Stimulated activated CD8-positive, alpha-beta memory T cell treated with anti-CD3 and anti-CD28 coated beads, Interleukin-12 subunit alpha, Interleukin-12 subunit beta, amount 100 ng/mL, for 1 hour (primary cell): ENCODE measurements at regions not wholly inside any gene's neighbourhood (a gene's known extent, or its start where the extent isn't known, plus 50 kb on each side); places are given as distances from the start of the nearest gene placed in this dataset.
"Not testable (repeated sequence)": the region's sequence is repeated elsewhere in the genome, so short reads cannot be mapped to it uniquely, and the experiment has no call there.

Source experiments
- DNase-seq: peaks from one replicate; pipeline ENCODE4 v3.0.0-alpha.2; 2020; ENCODE audit warnings: low read depth

GRCh38 chr6:44036699-44037101 lies 90.6 kb downstream of the MRPL14 start:
- DNase-seq: no peak

- DNase-seq: no peak
These were observed 91.1 kb downstream of the MRPL14 start for GRCh38 chr6:44036196-44036595.

GRCh38 chr6:44035621-44036020 lies 91.6 kb downstream of the MRPL14 start:
- no peak for DNase-seq

GRCh38 chr6:44034931-44035345 lies 92.3 kb downstream of the MRPL14 start:
- DNase-seq: no peak

GRCh38 chr6:44034391-44034861 lies 92.8 kb downstream of the MRPL14 start:
- no peak for DNase-seq

- no peak for DNase-seq
These were observed 96.3 kb downstream of the MRPL14 start for GRCh38 chr6:44030812-44031454.

GRCh38 chr6:44029444-44030185 lies 97.6 kb downstream of the MRPL14 start:
- no peak for DNase-seq

- no peak for DNase-seq
These were observed 98.4 kb downstream of the MRPL14 start for GRCh38 chr6:44028789-44029310.

GRCh38 chr6:44025226-44025625 lies 102.0 kb downstream of the MRPL14 start:
- no peak for DNase-seq

GRCh38 chr6:44024574-44025219 lies 102.6 kb downstream of the MRPL14 start:
- no peak for DNase-seq

GRCh38 chr6:44023586-44024454 lies 103.4 kb downstream of the MRPL14 start:
- no peak for DNase-seq

- DNase-seq: no peak
These were observed 104.4 kb downstream of the MRPL14 start for GRCh38 chr6:44022671-44023352.

- no peak for DNase-seq
These were observed 105.0 kb downstream of the MRPL14 start for GRCh38 chr6:44022296-44022661.

GRCh38 chr6:44021589-44022295 lies 105.5 kb downstream of the MRPL14 start:
- DNase-seq: no peak

- DNase-seq: no peak
These were observed 106.4 kb downstream of the MRPL14 start for GRCh38 chr6:44020664-44021425.

- DNase-seq: no peak
These were observed 107.1 kb downstream of the MRPL14 start for GRCh38 chr6:44020148-44020547.

GRCh38 chr6:44017307-44017706 lies 109.9 kb downstream of the MRPL14 start:
- not testable (repeated sequence) for DNase-seq

GRCh38 chr6:44016131-44016870 lies 111.0 kb downstream of the MRPL14 start:
- DNase-seq: no peak

GRCh38 chr6:44012078-44012493 lies 115.2 kb downstream of the MRPL14 start:
- DNase-seq: no peak
